H1 (cell line): ENCODE measurements at regions not wholly inside any gene's neighbourhood (a gene's known extent, or its start where the extent isn't known, plus 50 kb on each side); places are given as distances from the start of the nearest gene placed in this dataset.

Source experiments
- CTCF ChIA-PET: fragments of 300-600 bp; sonication (Branson Sonifier 250); formaldehyde crosslinking; loops from one replicate; lab custom pipeline; 2021; ENCODE audit not compliant: partially characterized antibody; lab: Charles Lee
- POLR2A ChIA-PET: fragments of 300-600 bp; sonication (Branson Sonifier 250); formaldehyde crosslinking; loops from one replicate; lab custom pipeline; 2021; ENCODE audit warnings: inconsistent platforms; ENCODE audit not compliant: partially characterized antibody; lab: Charles Lee
- DNase-seq, 2 experiments: peaks; one replicate each; pipeline versions ENCODE4 v3.0.0 to v3.0.0-alpha.2; 2010 to 2022; ENCODE audit warnings: low spot score in 2 of 2, low read depth in 1 of 2, mixed read lengths in 1 of 2
- FAIRE-seq: peaks from 2 replicates; lab custom pipeline; 2011; peaks lifted over from hg19 to GRCh38; lab: Jason Lieb, UNC
- H2AFZ ChIP-seq: 2 replicates; pipeline ENCODE4 v1.8.1; 2012; ENCODE audit warnings: low read length, inconsistent platforms
- H2AK5ac ChIP-seq: 2 replicates; pipeline ENCODE4 v1.6.1; 2013; ENCODE audit warnings: low read depth, low read length
- H2BK120ac ChIP-seq: replicated peaks from 2 replicates; pipeline ENCODE3; 2013; ENCODE audit warnings: low read depth, low read length, inconsistent platforms
- H2BK12ac ChIP-seq: 2 replicates; pipeline ENCODE4 v1.6.1; 2013; ENCODE audit warnings: low read depth, low read length
- H2BK15ac ChIP-seq: 2 replicates; pipeline ENCODE4 v1.6.1; 2013; ENCODE audit warnings: low read length
- H2BK20ac ChIP-seq: 2 replicates; pipeline ENCODE4 v1.6.1; 2013; ENCODE audit warnings: low read length
- H2BK5ac ChIP-seq: 2 replicates; pipeline ENCODE4 v1.6.1; 2013; ENCODE audit warnings: low read depth, low read length
- H3K14ac ChIP-seq: 2 replicates; pipeline ENCODE4 v1.6.1; 2013; ENCODE audit warnings: inconsistent platforms; ENCODE audit not compliant: insufficient read length
- H3K18ac ChIP-seq: 2 replicates; pipeline ENCODE4 v1.6.1; 2013; ENCODE audit warnings: low read length; ENCODE audit errors: extremely low read depth
- H3K23ac ChIP-seq: 2 replicates; pipeline ENCODE4 v1.6.1; 2013; ENCODE audit warnings: inconsistent platforms; ENCODE audit not compliant: insufficient read length
- H3K23me2 ChIP-seq: 2 replicates; pipeline ENCODE4 v1.6.1; 2013; ENCODE audit warnings: low read depth, low read length
- H3K27ac ChIP-seq: 2 replicates; pipeline ENCODE4 v1.6.1; 2011; ENCODE audit warnings: low read depth, low read length, inconsistent platforms
- H3K27me3 ChIP-seq, 4 experiments: replicated peaks in 1 of 4; 1 replicate in 1 of 4; 2 replicates in 3 of 4; pipeline versions ENCODE4 v1.6.1 to v1.8.1; 2011 to 2013; ENCODE audit warnings: low read length in 3 of 4, mild to moderate bottlenecking in 3 of 4, inconsistent platforms in 2 of 4, mixed read lengths in 2 of 4, moderate library complexity in 1 of 4; ENCODE audit not compliant: control insufficient read depth in 3 of 4, insufficient read depth in 3 of 4; ENCODE audit errors: extremely low read depth in 1 of 4
- H3K36me3 ChIP-seq, 4 experiments: 2 replicates each; pipeline versions ENCODE4 v1.6.1 to v1.8.1; 2011 to 2013; ENCODE audit warnings: mild to moderate bottlenecking in 4 of 4, low read length in 3 of 4, moderate library complexity in 2 of 4, control low read depth in 1 of 4, inconsistent platforms in 1 of 4; ENCODE audit not compliant: insufficient read depth in 4 of 4, control insufficient read depth in 2 of 4
- H3K4ac ChIP-seq: replicated peaks from 2 replicates; pipeline ENCODE3; 2013; ENCODE audit warnings: low read length, low read depth, mixed read lengths, inconsistent platforms; ENCODE audit not compliant: insufficient read length
- H3K4me1 ChIP-seq, 4 experiments: replicated peaks in 1 of 4; 1 replicate in 1 of 4; 2 replicates in 3 of 4; pipeline versions ENCODE4 v1.6.1 to v1.8.1; 2011 to 2013; ENCODE audit warnings: low read length in 3 of 4, inconsistent platforms in 2 of 4, mixed read lengths in 1 of 4; ENCODE audit not compliant: insufficient read depth in 4 of 4, control insufficient read depth in 3 of 4
- H3K4me2 ChIP-seq, 2 experiments: 2 replicates each; pipeline versions ENCODE4 v1.6.1 to v1.8.1; 2011 to 2013; ENCODE audit warnings: low read depth in 2 of 2, low read length in 2 of 2, control low read depth in 1 of 2, inconsistent platforms in 1 of 2, mild to moderate bottlenecking in 1 of 2; ENCODE audit not compliant: insufficient read depth in 1 of 2
- H3K4me3 ChIP-seq, 4 experiments: fragments of 200-600, 300-600 bp in 1 of 4; sonication (generic), shearing (Covaris generic), sonication (Bioruptor Twin) in 1 of 4; 2 replicates each; pipeline versions ENCODE4 v1.5.1 to v1.8.1; 2011 to 2016; ENCODE audit warnings: low read length in 4 of 4, low read depth in 3 of 4, control low read depth in 2 of 4, inconsistent platforms in 2 of 4, mild to moderate bottlenecking in 2 of 4, mixed read lengths in 1 of 4, moderate library complexity in 1 of 4; ENCODE audit not compliant: insufficient read depth in 2 of 4; ENCODE audit errors: extremely low read depth in 1 of 4
- H3K56ac ChIP-seq: replicated peaks from 2 replicates; pipeline ENCODE3; 2013; ENCODE audit warnings: low read depth, mild to moderate bottlenecking, mixed read lengths, low read length, inconsistent platforms; ENCODE audit not compliant: insufficient read length
- H3K79me1 ChIP-seq: 2 replicates; pipeline ENCODE4 v1.6.1; 2013; ENCODE audit warnings: low read depth, low read length, control low read depth
- H3K79me2 ChIP-seq, 2 experiments: 2 replicates each; pipeline versions ENCODE4 v1.6.1 to v1.8.1; 2012 to 2013; ENCODE audit warnings: low read length in 2 of 2, mild to moderate bottlenecking in 2 of 2, inconsistent platforms in 1 of 2; ENCODE audit not compliant: insufficient read depth in 2 of 2, control insufficient read depth in 1 of 2
- H3K9ac ChIP-seq, 4 experiments: replicated peaks in 1 of 4; 1 replicate in 1 of 4; 2 replicates in 3 of 4; pipeline versions ENCODE4 v1.6.1 to v1.8.1; 2011 to 2013; ENCODE audit warnings: low read depth in 3 of 4, low read length in 3 of 4, control low read depth in 2 of 4, mild to moderate bottlenecking in 2 of 4, moderate library complexity in 2 of 4, inconsistent platforms in 1 of 4; ENCODE audit errors: extremely low read depth in 1 of 4
- H3K9me3 ChIP-seq, 2 experiments: 2 replicates each; pipeline versions ENCODE4 v1.6.1 to v1.8.1; 2012 to 2013; ENCODE audit warnings: mild to moderate bottlenecking in 2 of 2, moderate library complexity in 2 of 2, control low read depth in 1 of 2, inconsistent platforms in 1 of 2, low read depth in 1 of 2, low read length in 1 of 2, mixed read lengths in 1 of 2; ENCODE audit not compliant: insufficient read depth in 2 of 2
- H4K20me1 ChIP-seq, 2 experiments: replicated peaks in 1 of 2; 2 replicates each; pipeline versions ENCODE3 to v1.8.1; 2011 to 2013; ENCODE audit warnings: inconsistent platforms in 2 of 2, low read length in 2 of 2, mild to moderate bottlenecking in 1 of 2; ENCODE audit not compliant: insufficient read depth in 2 of 2, control insufficient read depth in 1 of 2
- H4K5ac ChIP-seq: 2 replicates; pipeline ENCODE4 v1.6.1; 2013; ENCODE audit warnings: low read length, low read depth, mixed read lengths, inconsistent platforms; ENCODE audit not compliant: insufficient read length
- H4K8ac ChIP-seq: 2 replicates; pipeline ENCODE4 v1.8.0; 2013; ENCODE audit warnings: mild to moderate bottlenecking, moderate library complexity, low read length, inconsistent platforms; ENCODE audit not compliant: insufficient read depth; ENCODE audit errors: extremely low read depth
- H4K91ac ChIP-seq: replicated peaks from 2 replicates; pipeline ENCODE3; 2013; ENCODE audit warnings: low read length, mixed read lengths, inconsistent platforms; ENCODE audit not compliant: insufficient read length
- MAX ChIP-seq: IDR thresholded peaks from 2 replicates; pipeline ENCODE4 v1.6.1; 2012; ENCODE audit warnings: inconsistent platforms
- NANOG ChIP-seq: IDR thresholded peaks from 2 replicates; pipeline ENCODE4 v1.6.1; 2011; ENCODE audit warnings: low read length, low read depth, mild to moderate bottlenecking, inconsistent platforms; ENCODE audit not compliant: insufficient read depth, poor library complexity, severe bottlenecking
- NRF1 ChIP-seq: IDR thresholded peaks from 2 replicates; pipeline ENCODE4 v1.6.1; 2011; ENCODE audit warnings: mild to moderate bottlenecking, low read depth, low read length, improper control_type of control experiment
- PHF8 ChIP-seq: fragments of 200-600 bp; sonication (generic); conservative IDR thresholded peaks from 2 replicates; pipeline ENCODE4 v1.7.1; 2012; ENCODE audit warnings: low read depth, mild to moderate bottlenecking, inconsistent platforms, low read length, moderate library complexity
- RFX5 ChIP-seq: IDR thresholded peaks from 2 replicates; pipeline ENCODE4 v1.6.1; 2011; ENCODE audit warnings: low read depth, low read length, improper control_type of control experiment, borderline replicate concordance
- RXRA ChIP-seq: IDR thresholded peaks from 2 replicates; pipeline ENCODE4 v1.6.1; 2011; ENCODE audit warnings: low read depth, mild to moderate bottlenecking, low read length, moderate library complexity; ENCODE audit not compliant: insufficient read depth
- TCF12 ChIP-seq: IDR thresholded peaks from 2 replicates; pipeline ENCODE4 v1.6.1; 2011; ENCODE audit warnings: low read depth, mild to moderate bottlenecking, low read length
- TEAD4 ChIP-seq: IDR thresholded peaks from 2 replicates; pipeline ENCODE4 v1.6.1; 2012; ENCODE audit warnings: low read depth, low read length, inconsistent platforms, mixed read lengths
- ZNF274 ChIP-seq: IDR thresholded peaks from 2 replicates; pipeline ENCODE4 v1.7.0; 2012; ENCODE audit warnings: low read length, borderline replicate concordance; ENCODE audit errors: extremely low read depth
- WGBS, 2 experiments: shearing (Covaris generic) in 1 of 2; methylation state at CpG; one replicate each; pipeline versions ENCODE4 v1.1.6 to v1.1.7; 2013 to 2015; ENCODE audit warnings: low lambda C conversion rate in 2 of 2, mixed read lengths in 2 of 2, inconsistent platforms in 1 of 2, low coverage in 1 of 2, missing lambda C conversion rate in 1 of 2; ENCODE audit not compliant: insufficient replicate concordance in 2 of 2, insufficient coverage in 1 of 2, insufficient read length in 1 of 2; ENCODE audit errors: extremely low coverage in 1 of 2, missing lambda C conversion rate in 1 of 2; 5-methylcytosine and 5-hydroxymethylcytosine counted together
- TF ChIP-seq, protein P1 (sequence below): IDR thresholded peaks from 2 replicates; pipeline ENCODE4 v1.6.1; 2011; ENCODE audit warnings: low read length, improper control_type of control experiment

DNA sequence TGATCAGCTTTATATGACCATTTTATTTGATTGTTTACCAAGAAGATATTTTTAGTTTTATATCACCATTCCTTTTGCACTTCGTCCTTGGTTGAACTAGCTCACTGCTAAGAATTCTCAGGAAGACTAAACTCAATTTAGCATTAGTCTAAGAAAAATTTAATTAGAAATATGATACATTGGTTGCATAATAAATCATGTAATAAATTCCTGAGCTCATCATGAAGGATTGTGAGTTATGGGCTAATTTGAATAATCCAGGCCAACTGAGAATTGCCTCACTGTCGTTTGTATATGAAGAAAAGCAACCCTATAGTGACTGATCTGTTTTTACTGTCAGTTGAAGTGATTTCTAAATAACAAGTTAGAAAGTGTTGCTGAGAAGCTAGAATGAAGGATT lies 725.5 kb downstream of the DNAJB9 start:
- no peaks in the 10 kb centered on the region for H3K36me3 ChIP-seq
- H3K14ac ChIP-seq = no peak overlapping the region
- H2AFZ ChIP-seq = no peak overlapping the region
- H3K4me1 ChIP-seq = no peaks in the 10 kb centered on the region
- H3K4ac ChIP-seq = no peak overlapping the region
- 82% methylated on average over 2 of the region's 2 CpGs; no CpG with 5 or more reads in 1 of the 2 experiments for WGBS, 2 experiments
- no peak overlapping the region for H2BK120ac ChIP-seq
- H3K56ac ChIP-seq = no peak overlapping the region
- H3K18ac ChIP-seq = no peak overlapping the region
- FAIRE-seq = no peak
- H3K79me1 ChIP-seq = no peaks in the 10 kb centered on the region
- no peaks in the 10 kb centered on the region; a peak in 1 of 4 replicates for H3K9me3 ChIP-seq
- no peak overlapping the region for H2BK15ac ChIP-seq
- no peak overlapping the region for H4K5ac ChIP-seq
- no peak for DNase-seq
- no peak overlapping the region for H3K4me2 ChIP-seq
- no peak overlapping the region for H2BK12ac ChIP-seq
- ChIA-PET POLR2A (no interaction called here), CTCF (interaction anchor here (0.6 kb wide), 1 partner anchor 1603 kb away, joined by 3 read pairs; no protein-coding TSS in a partner anchor)
- H3K27ac ChIP-seq = no peak overlapping the region
- no peak overlapping the region for H3K23ac ChIP-seq
- TF ChIP-seq ZNF274 (no peak), TEAD4 (no peak), PHF8 (no peak), RFX5 (no peak), TCF12 (no peak), NANOG (no peak), NRF1 (no peak), MAX (no peak), RXRA (no peak)
- TF ChIP-seq, protein P1, sequence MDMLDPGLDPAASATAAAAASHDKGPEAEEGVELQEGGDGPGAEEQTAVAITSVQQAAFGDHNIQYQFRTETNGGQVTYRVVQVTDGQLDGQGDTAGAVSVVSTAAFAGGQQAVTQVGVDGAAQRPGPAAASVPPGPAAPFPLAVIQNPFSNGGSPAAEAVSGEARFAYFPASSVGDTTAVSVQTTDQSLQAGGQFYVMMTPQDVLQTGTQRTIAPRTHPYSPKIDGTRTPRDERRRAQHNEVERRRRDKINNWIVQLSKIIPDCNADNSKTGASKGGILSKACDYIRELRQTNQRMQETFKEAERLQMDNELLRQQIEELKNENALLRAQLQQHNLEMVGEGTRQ = no peak
- H4K91ac ChIP-seq = no peak overlapping the region
- H3K27me3 ChIP-seq = no peaks in the 10 kb centered on the region
- no peak overlapping the region for H2AK5ac ChIP-seq
- no peak overlapping the region for H3K4me3 ChIP-seq
- no peaks in the 10 kb centered on the region for H3K79me2 ChIP-seq
- no peaks in the 10 kb centered on the region for H4K20me1 ChIP-seq
- no peak overlapping the region for H2BK5ac ChIP-seq
- no peak overlapping the region for H2BK20ac ChIP-seq
- H3K9ac ChIP-seq = no peak overlapping the region
- H4K8ac ChIP-seq = no peak overlapping the region
- H3K23me2 ChIP-seq = no peaks in the 10 kb centered on the region
